ENCODE measurements at regions not wholly inside any gene's neighbourhood (a gene's known extent, or its start where the extent isn't known, plus 50 kb on each side); places are given as distances from the start of the nearest gene placed in this dataset.

DNA sequence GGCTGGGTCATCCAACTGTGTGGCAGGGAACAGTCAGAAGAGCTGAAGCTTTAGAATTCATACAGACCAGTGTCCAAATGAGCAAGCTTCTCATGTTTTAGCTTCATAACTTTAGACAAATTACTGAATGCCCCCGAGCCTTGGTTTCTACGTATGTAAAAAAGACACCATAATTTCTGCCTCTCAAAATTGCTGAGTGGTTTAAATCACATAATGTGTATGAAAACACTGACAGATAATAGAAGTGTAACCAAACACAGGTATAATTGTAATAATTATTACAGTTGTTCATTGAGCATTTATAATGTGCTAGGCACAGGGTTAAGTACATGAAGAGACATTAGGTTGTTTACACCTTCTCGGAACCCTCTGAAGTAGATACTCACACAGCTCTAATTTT, 207.2 kb downstream of the IGSF11 start:
- TF ChIP-seq, protein P1, sequence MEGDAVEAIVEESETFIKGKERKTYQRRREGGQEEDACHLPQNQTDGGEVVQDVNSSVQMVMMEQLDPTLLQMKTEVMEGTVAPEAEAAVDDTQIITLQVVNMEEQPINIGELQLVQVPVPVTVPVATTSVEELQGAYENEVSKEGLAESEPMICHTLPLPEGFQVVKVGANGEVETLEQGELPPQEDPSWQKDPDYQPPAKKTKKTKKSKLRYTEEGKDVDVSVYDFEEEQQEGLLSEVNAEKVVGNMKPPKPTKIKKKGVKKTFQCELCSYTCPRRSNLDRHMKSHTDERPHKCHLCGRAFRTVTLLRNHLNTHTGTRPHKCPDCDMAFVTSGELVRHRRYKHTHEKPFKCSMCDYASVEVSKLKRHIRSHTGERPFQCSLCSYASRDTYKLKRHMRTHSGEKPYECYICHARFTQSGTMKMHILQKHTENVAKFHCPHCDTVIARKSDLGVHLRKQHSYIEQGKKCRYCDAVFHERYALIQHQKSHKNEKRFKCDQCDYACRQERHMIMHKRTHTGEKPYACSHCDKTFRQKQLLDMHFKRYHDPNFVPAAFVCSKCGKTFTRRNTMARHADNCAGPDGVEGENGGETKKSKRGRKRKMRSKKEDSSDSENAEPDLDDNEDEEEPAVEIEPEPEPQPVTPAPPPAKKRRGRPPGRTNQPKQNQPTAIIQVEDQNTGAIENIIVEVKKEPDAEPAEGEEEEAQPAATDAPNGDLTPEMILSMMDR (conservative IDR thresholded peaks at IDR 0.05) = no peak
- TF ChIP-seq EZH2 (IDR thresholded peaks at IDR 0.05; ENCODE audit: low read depth) = no peak

Measured in PC-9 (cell line).